ENCODE measurements at regions not wholly inside any gene's neighbourhood (a gene's known extent, or its start where the extent isn't known, plus 50 kb on each side); places are given as distances from the start of the nearest gene placed in this dataset.
A peak's percentile ranks its signal among the peaks of the same experiment; 100 is the strongest.
"Not testable (repeated sequence)": the region's sequence is repeated elsewhere in the genome, so short reads cannot be mapped to it uniquely, and the experiment has no call there.

GRCh38 chr2:869894-870293 is 80.8 kb upstream of the SNTG2 start:
- POLR2A ChIA-PET = no interaction called here
- H3K4me1 ChIP-seq (ENCODE audit: control insufficient read depth, insufficient read depth, low read length) = no peaks in the 10 kb centered on the region

GRCh38 chr2:869357-869871 is 81.2 kb upstream of the SNTG2 start:
- Histone ChIP-seq H3K4me3 (ENCODE audit: low read depth, low read length) (no peak overlapping the region), H3K36me3 (ENCODE audit: control insufficient read depth in 2 of 2, insufficient read depth in 1 of 2, low read length in 2 of 2) (no peaks in the 10 kb centered on the region), H3K27ac (ENCODE audit: extremely low read depth, low read depth, low read length) (no peak overlapping the region), H3K4me1 (ENCODE audit: control insufficient read depth, insufficient read depth, low read length) (no peaks in the 10 kb centered on the region), H3K9me3 (ENCODE audit: control insufficient read depth, insufficient read depth, low read depth, low read length) (no peaks in the 10 kb centered on the region)
- TF ChIP-seq GLIS1 (tag by site-specific recombination; IDR thresholded peaks at IDR 0.05) = peak; percentile 56
- peak; percentile 91 for TF ChIP-seq ZFHX2 (tag by site-specific recombination; conservative IDR thresholded peaks at IDR 0.05)
- TF ChIP-seq ZBTB20 (tag by site-specific recombination; IDR thresholded peaks at IDR 0.05) = no peak
- peak; percentile 94 for TF ChIP-seq EGR2 (tag by site-specific recombination; IDR thresholded peaks at IDR 0.05; ENCODE audit: low read depth)
- no peak for TF ChIP-seq ZNF792 (tag by site-specific recombination; IDR thresholded peaks at IDR 0.05)
- CTCF ChIA-PET = no interaction called here
- POLR2A ChIA-PET = no interaction called here

More at GRCh38 chr2:869894-870293, 80.8 kb upstream of the SNTG2 start:
- Histone ChIP-seq H3K9me3 (ENCODE audit: control insufficient read depth, insufficient read depth, low read depth, low read length) (no peaks in the 10 kb centered on the region), H3K27ac (ENCODE audit: extremely low read depth, low read depth, low read length) (no peak overlapping the region), H3K4me3 (ENCODE audit: low read depth, low read length) (no peak overlapping the region), H3K36me3 (ENCODE audit: control insufficient read depth in 2 of 2, insufficient read depth in 1 of 2, low read length in 2 of 2) (no peaks in the 10 kb centered on the region)
- TF ChIP-seq ZNF585B (tag by site-specific recombination; IDR thresholded peaks at IDR 0.05) (no peak), ZNF510 (tag by site-specific recombination; IDR thresholded peaks at IDR 0.05; ENCODE audit: insufficient replicate concordance) (no peak), REPIN1 (tag by site-specific recombination; IDR thresholded peaks at IDR 0.05; ENCODE audit: low read depth) (no peak)
- CTCF ChIA-PET = no interaction called here

GRCh38 chr2:868857-869256 is 81.8 kb upstream of the SNTG2 start:
- CTCF ChIA-PET; POLR2A ChIA-PET; H3K4me3 ChIP-seq (ENCODE audit: low read depth, low read length); H3K36me3 ChIP-seq (ENCODE audit: control insufficient read depth in 2 of 2, insufficient read depth in 1 of 2, low read length in 2 of 2); H3K9me3 ChIP-seq (ENCODE audit: control insufficient read depth, insufficient read depth, low read depth, low read length); H3K4me1 ChIP-seq (ENCODE audit: control insufficient read depth, insufficient read depth, low read length); H3K27ac ChIP-seq (ENCODE audit: extremely low read depth, low read depth, low read length): not testable (repeated sequence)

- Histone ChIP-seq H3K9me3 (ENCODE audit: control insufficient read depth, insufficient read depth, low read depth, low read length) (no peaks in the 10 kb centered on the region), H3K4me3 (ENCODE audit: low read depth, low read length) (no peak overlapping the region), H3K27ac (ENCODE audit: extremely low read depth, low read depth, low read length) (no peak overlapping the region), H3K36me3 (ENCODE audit: control insufficient read depth in 2 of 2, insufficient read depth in 1 of 2, low read length in 2 of 2) (no peaks in the 10 kb centered on the region), H3K4me1 (ENCODE audit: control insufficient read depth, insufficient read depth, low read length) (no peaks in the 10 kb centered on the region)
- TF ChIP-seq AEBP2 (tag by site-specific recombination; IDR thresholded peaks at IDR 0.05; ENCODE audit: borderline replicate concordance) (no peak), ZNF155 (tag by site-specific recombination; IDR thresholded peaks at IDR 0.05) (no peak), TCF7L2 (IDR thresholded peaks at IDR 0.05; ENCODE audit: borderline replicate concordance, low read depth, low read length) (no peak), ZNF391 (tag by site-specific recombination; IDR thresholded peaks at IDR 0.05; ENCODE audit: borderline replicate concordance, low read depth) (no peak), ZNF623 (tag by site-specific recombination; IDR thresholded peaks at IDR 0.05) (no peak), GFI1B (tag by site-specific recombination; IDR thresholded peaks at IDR 0.05) (no peak), BCL6B (tag by site-specific recombination; IDR thresholded peaks at IDR 0.05) (no peak), ZBTB48 (tag by site-specific recombination; IDR thresholded peaks at IDR 0.05) (no peak), ZSCAN30 (tag by site-specific recombination; IDR thresholded peaks at IDR 0.05) (no peak), TRIM28 (IDR thresholded peaks at IDR 0.05; ENCODE audit: borderline replicate concordance, low read length) (no peak), ZBTB44 (tag by site-specific recombination; IDR thresholded peaks at IDR 0.05) (no peak), ZNF639 (tag by site-specific recombination; IDR thresholded peaks at IDR 0.05) (no peak), MEIS1 (CRISPR knock-in tag; IDR thresholded peaks at IDR 0.05; ENCODE audit: borderline replicate concordance) (no peak)
- CTCF ChIA-PET = interaction anchor here (0.6 kb wide), 1 partner anchor 86 kb away, joined by 3 read pairs; no protein-coding TSS in a partner anchor
- POLR2A ChIA-PET = no interaction called here
These were observed 83.4 kb upstream of the SNTG2 start for GRCh38 chr2:867296-867695.
